ENCODE measurements at regions not wholly inside any gene's neighbourhood (a gene's known extent, or its start where the extent isn't known, plus 50 kb on each side); places are given as distances from the start of the nearest gene placed in this dataset.

DNA sequence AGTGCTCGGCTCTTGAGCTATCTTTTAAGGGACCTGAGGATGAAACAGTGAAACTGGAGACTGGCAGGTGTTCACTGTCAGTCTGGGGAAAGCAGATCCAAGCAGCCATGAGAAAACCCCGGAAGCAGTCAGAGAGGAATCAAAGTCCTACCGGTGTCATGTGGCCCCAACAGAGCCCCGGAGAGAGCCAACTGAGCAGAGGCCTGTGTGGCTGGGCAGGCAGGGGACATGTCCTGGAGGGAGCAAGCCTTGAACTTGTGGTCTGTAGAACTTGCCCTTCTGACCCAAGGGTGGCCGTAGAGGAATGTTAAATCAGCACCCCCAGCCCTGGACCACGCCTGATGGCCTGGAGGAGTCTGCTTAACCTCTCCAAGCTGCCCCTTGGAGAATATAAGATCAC, 113.7 kb upstream of the ZNF507 start:
- no peak for DNase-seq
- H3K27ac Mint-ChIP-seq, result no peak overlapping the region
- H3K4me3 Mint-ChIP-seq, result no peak overlapping the region
- no peaks in the 10 kb centered on the region for H3K4me1 Mint-ChIP-seq (ENCODE audit: low read depth)
- H3K36me3 Mint-ChIP-seq (ENCODE audit: low read depth), result no peaks in the 10 kb centered on the region
- H3K27me3 Mint-ChIP-seq, result peaks cover 28% of the 10 kb centered on the region
- H3K9me3 Mint-ChIP-seq, result no peaks in the 10 kb centered on the region

- peaks cover 23% of the 10 kb centered on the region for H3K27me3 Mint-ChIP-seq
- H3K36me3 Mint-ChIP-seq (ENCODE audit: low read depth), result no peaks in the 10 kb centered on the region
- no peaks in the 10 kb centered on the region for H3K9me3 Mint-ChIP-seq
- H3K4me1 Mint-ChIP-seq (ENCODE audit: low read depth), result no peaks in the 10 kb centered on the region
- no peak for DNase-seq
- no peak overlapping the region for H3K27ac Mint-ChIP-seq
- H3K4me3 Mint-ChIP-seq, result no peak overlapping the region
Measured at GRCh38 chr19:32232449-32232848, 113.0 kb upstream of the ZNF507 start.

GRCh38 chr19:32233091-32233490, 112.3 kb upstream of the ZNF507 start:
- no peak overlapping the region for H3K4me3 Mint-ChIP-seq
- DNase-seq, result no peak
- no peak overlapping the region for H3K27ac Mint-ChIP-seq
- no peaks in the 10 kb centered on the region for H3K9me3 Mint-ChIP-seq
- H3K36me3 Mint-ChIP-seq (ENCODE audit: low read depth), result no peaks in the 10 kb centered on the region
- peaks cover 17% of the 10 kb centered on the region for H3K27me3 Mint-ChIP-seq
- H3K4me1 Mint-ChIP-seq (ENCODE audit: low read depth), result no peaks in the 10 kb centered on the region

GRCh38 chr19:32233885-32234284, 111.5 kb upstream of the ZNF507 start:
- Mint-ChIP-seq H3K36me3 (ENCODE audit: low read depth) (no peaks in the 10 kb centered on the region), H3K27me3 (peaks cover 14% of the 10 kb centered on the region), H3K9me3 (no peaks in the 10 kb centered on the region), H3K4me3 (no peak overlapping the region), H3K27ac (no peak overlapping the region), H3K4me1 (ENCODE audit: low read depth) (no peaks in the 10 kb centered on the region)
- DNase-seq, result no peak

DNA sequence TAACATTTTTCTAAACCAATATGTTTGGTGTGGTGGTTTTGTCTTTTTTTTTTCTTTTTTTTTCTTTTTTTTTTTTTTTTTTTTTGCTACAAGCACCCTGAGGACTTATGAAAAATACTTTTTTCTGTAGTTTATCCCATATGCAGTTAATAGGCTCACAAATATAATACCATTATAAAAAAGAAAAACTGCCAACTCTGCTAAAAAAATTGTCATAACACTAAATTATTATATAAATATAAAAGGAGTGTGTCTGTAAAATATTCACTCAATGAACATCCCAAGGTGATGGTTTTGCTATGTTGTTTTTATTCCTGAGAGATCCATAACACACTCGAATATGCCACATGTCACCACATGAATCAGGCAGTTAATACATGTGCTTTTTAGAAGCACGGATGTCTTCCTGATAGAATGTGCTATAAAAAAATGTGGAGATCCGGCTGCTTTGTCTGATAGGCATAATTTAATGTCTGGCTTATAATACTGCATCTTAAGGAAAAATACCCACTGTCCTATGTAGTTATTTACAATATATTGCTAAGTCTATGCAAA, 110.7 kb upstream of the ZNF507 start:
- Mint-ChIP-seq H3K4me3 (no peak overlapping the region), H3K4me1 (ENCODE audit: low read depth) (no peaks in the 10 kb centered on the region), H3K27me3 (peaks cover 9% of the 10 kb centered on the region), H3K27ac (no peak overlapping the region), H3K36me3 (ENCODE audit: low read depth) (no peaks in the 10 kb centered on the region), H3K9me3 (no peaks in the 10 kb centered on the region)
- DNase-seq, result no peak

GRCh38 chr19:32238076-32238475, 107.3 kb upstream of the ZNF507 start:
- no peaks in the 10 kb centered on the region for H3K36me3 Mint-ChIP-seq (ENCODE audit: low read depth)
- H3K27ac Mint-ChIP-seq, result no peak overlapping the region
- H3K4me1 Mint-ChIP-seq (ENCODE audit: low read depth), result no peaks in the 10 kb centered on the region
- H3K9me3 Mint-ChIP-seq, result no peaks in the 10 kb centered on the region
- H3K27me3 Mint-ChIP-seq, result peaks cover 3% of the 10 kb centered on the region
- no peak overlapping the region for H3K4me3 Mint-ChIP-seq
- no peak for DNase-seq

DNA sequence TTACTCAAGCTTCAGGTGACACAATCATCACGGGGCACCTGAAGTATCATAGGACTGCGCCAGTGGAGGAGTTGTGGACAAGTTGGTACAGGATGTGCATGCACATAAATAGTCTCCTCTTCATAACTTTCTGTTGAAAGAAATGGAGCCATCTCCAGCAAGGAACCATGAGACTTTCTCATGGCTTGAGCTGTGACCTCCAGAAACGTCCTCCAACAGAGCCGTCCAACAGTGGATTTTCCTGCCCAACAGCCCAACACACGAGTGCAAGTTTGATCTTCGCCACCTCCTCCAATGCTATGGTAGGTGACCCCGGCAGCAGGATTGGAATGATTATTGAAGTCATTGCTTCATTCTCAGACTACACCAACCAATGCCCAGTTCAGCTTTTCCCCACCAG, 105.1 kb upstream of the ZNF507 start:
- no peak for DNase-seq
- H3K9me3 Mint-ChIP-seq, result no peaks in the 10 kb centered on the region
- no peaks in the 10 kb centered on the region for H3K4me1 Mint-ChIP-seq (ENCODE audit: low read depth)
- no peak overlapping the region for H3K27ac Mint-ChIP-seq
- H3K27me3 Mint-ChIP-seq, result peaks cover 3% of the 10 kb centered on the region
- no peak overlapping the region for H3K4me3 Mint-ChIP-seq
- H3K36me3 Mint-ChIP-seq (ENCODE audit: low read depth), result no peaks in the 10 kb centered on the region

DNA sequence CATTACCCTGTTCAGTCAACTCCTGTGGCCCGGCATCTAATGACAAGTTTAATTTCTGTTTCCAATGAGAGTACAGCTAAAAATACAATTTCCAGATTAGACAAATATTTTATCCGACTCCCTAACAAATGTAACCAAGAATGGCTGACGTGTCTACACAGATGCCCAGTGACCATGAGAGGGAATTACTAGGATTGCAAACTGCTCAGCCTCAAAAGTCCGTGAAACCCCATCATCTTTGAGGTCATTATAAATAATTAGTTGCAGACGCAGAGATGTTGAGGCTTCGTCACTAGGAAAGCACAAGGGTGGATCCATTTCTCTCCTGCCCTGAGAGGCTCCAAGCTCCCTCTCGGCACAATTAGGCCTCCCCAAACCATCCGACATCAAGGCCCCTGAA, 104.1 kb upstream of the ZNF507 start:
- H3K27me3 Mint-ChIP-seq, result peaks cover 3% of the 10 kb centered on the region
- H3K4me1 Mint-ChIP-seq (ENCODE audit: low read depth), result no peaks in the 10 kb centered on the region
- H3K36me3 Mint-ChIP-seq (ENCODE audit: low read depth), result no peaks in the 10 kb centered on the region
- H3K27ac Mint-ChIP-seq, result no peak overlapping the region
- DNase-seq, result no peak
- H3K4me3 Mint-ChIP-seq, result no peak overlapping the region
- H3K9me3 Mint-ChIP-seq, result no peaks in the 10 kb centered on the region

DNA sequence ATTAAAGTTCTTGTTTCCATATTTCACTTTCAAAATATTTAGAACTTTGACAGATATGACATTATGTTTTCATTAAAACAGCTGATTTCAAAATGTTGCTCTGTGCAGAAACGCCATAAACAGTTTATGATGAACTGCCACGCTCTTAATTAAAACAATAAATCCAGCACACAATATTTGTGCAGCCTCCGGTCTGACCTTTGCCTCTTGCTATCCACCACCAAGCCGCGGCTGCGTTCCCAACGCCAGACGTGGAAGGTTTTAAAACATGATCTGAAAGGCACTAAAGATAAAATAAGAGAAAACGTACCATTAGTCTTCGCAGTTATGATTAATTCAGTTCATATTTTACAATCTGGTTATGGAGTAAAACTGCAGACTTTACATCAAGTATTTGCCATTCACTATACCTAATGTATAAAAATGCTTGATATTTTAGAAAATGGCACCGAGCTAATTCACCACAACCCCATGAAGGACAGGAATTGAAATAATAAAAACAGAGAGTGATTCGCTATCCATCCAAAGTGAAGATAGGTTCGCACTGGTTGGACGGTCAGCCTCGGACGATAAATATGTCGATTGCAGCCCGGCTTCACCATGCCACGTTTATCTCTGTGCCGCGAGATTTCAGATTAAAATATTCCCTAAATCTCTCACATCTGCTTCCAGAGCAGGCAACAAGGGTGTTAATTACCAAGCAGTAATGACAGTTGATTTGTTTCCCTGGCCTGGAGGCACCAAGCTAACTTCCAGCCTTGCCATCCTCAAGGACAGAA, 103.3 kb upstream of the ZNF507 start:
- Mint-ChIP-seq H3K9me3 (no peaks in the 10 kb centered on the region), H3K27ac (no peak overlapping the region), H3K4me3 (no peak overlapping the region), H3K27me3 (peaks cover 3% of the 10 kb centered on the region), H3K4me1 (ENCODE audit: low read depth) (no peaks in the 10 kb centered on the region), H3K36me3 (ENCODE audit: low read depth) (no peaks in the 10 kb centered on the region)
- no peak for DNase-seq

DNA sequence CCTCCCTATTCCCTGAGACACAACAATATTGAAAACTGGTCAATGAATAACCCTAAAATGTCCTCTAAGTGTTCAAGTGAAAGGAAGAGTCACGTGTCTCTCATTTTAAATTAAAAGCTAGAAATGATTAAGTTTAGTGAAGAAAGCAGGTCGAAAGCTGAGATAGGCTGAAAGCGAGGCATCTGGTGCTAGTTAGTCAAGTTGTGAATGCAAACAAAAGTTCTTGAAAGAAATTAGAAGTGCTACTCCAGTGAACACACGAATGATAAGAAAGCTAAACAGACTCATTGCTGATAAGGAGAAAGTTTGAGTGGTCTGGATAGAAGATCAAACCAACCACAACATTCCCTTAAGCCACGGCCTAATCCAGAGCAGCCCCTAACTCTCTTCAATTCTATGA, 99.4 kb upstream of the ZNF507 start:
- Mint-ChIP-seq H3K9me3 (no peaks in the 10 kb centered on the region), H3K27ac (no peak overlapping the region), H3K27me3 (peaks cover 3% of the 10 kb centered on the region), H3K4me3 (no peak overlapping the region), H3K36me3 (ENCODE audit: low read depth) (no peaks in the 10 kb centered on the region), H3K4me1 (ENCODE audit: low read depth) (no peaks in the 10 kb centered on the region)
- no peak for DNase-seq

- Mint-ChIP-seq H3K9me3 (no peaks in the 10 kb centered on the region), H3K4me3 (no peak overlapping the region), H3K36me3 (ENCODE audit: low read depth) (no peaks in the 10 kb centered on the region), H3K4me1 (ENCODE audit: low read depth) (no peaks in the 10 kb centered on the region), H3K27me3 (peaks cover 12% of the 10 kb centered on the region), H3K27ac (no peak overlapping the region)
- no peak for DNase-seq
Measured at GRCh38 chr19:32251634-32252332, 93.6 kb upstream of the ZNF507 start.

DNA sequence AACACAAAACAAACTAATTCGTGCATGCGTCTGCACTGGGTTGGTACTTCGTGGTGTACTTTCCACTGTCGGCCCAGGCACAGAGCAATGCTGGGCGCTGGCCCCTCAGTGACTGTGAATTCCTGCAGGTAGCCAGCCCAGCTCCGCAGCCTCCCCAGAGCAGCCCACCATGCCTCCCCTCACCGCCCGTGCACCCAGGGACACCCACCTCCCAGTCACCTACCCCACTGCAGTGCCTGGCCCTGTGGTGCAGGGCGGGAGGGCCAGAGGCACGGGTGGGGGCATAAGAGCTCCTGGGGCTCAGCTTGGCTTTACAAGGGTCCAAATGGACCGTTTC, 93.1 kb upstream of the ZNF507 start:
- DNase-seq, result no peak
- H3K4me3 Mint-ChIP-seq, result no peak overlapping the region

GRCh38 chr19:32253683-32254508, 91.5 kb upstream of the ZNF507 start:
- Mint-ChIP-seq H3K36me3 (ENCODE audit: low read depth) (no peaks in the 10 kb centered on the region), H3K4me1 (ENCODE audit: low read depth) (no peaks in the 10 kb centered on the region), H3K27me3 (peaks cover 24% of the 10 kb centered on the region), H3K27ac (no peak overlapping the region), H3K9me3 (no peaks in the 10 kb centered on the region), H3K4me3 (no peak overlapping the region)
- no peak for DNase-seq

More for the DNA sequence above, 93.1 kb upstream of the ZNF507 start:
- no peaks in the 10 kb centered on the region for H3K9me3 Mint-ChIP-seq
- H3K36me3 Mint-ChIP-seq (ENCODE audit: low read depth), result no peaks in the 10 kb centered on the region
- no peak overlapping the region for H3K27ac Mint-ChIP-seq
- no peaks in the 10 kb centered on the region for H3K4me1 Mint-ChIP-seq (ENCODE audit: low read depth)
- H3K27me3 Mint-ChIP-seq, result peaks cover 16% of the 10 kb centered on the region

DNA sequence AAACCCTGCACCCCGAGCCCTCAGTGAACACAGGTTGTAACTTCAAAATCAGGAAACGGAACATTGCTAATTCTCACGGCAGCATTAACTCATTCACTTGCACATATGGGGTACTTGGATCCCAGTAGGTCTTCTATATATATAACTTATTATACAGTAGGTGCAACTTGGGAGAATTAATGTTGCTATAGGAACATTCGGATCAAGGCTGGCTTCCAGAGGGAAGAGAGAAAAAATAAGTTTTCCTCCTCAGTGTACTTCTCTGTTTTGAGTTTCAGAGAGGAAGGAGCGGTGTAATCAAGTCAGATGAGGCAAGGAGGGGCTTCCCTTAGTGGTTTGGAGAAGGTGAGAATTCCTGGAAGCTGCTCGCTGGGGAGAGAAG, 90.9 kb upstream of the ZNF507 start:
- Mint-ChIP-seq H3K36me3 (ENCODE audit: low read depth) (no peaks in the 10 kb centered on the region), H3K4me3 (no peak overlapping the region), H3K27ac (no peak overlapping the region), H3K27me3 (peaks cover 24% of the 10 kb centered on the region), H3K4me1 (ENCODE audit: low read depth) (no peaks in the 10 kb centered on the region), H3K9me3 (peaks cover under 1% of the 10 kb centered on the region)
- DNase-seq, result no peak

Data from activated T-cell treated with anti-CD3 and anti-CD28 coated beads, Interleukin-2, amount 50 U/mL, for 24 hours (primary cell).